Superior temporal gyrus (tissue), 1 donor: ENCODE measurements at regions not wholly inside any gene's neighbourhood (a gene's known extent, or its start where the extent isn't known, plus 50 kb on each side); places are given as distances from the start of the nearest gene placed in this dataset.

Experiments used
- DNase-seq: peaks from one replicate; pipeline ENCODE4 v3.0.0-alpha.2; 2016; ENCODE audit errors: extremely low spot score

DNA sequence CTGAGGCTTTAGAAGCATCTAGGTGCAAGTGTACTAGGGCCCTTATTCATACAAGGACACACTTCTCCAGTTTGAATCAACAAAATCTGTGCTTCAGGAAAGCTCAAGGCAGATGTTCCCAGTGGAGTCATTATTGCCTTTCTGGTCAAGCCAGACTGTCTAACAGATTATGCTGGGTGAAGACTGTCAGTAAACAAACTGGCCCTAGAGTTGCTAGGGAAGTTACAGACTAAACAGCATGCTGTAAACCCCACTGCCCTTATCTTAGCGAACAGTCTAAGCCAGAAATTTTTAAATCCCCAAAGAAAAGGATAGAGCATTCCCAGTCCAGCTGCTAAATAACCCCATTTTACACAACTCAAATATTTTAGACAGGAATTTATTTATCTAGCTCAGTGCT, 1701.3 kb upstream of the PRR20A start:
- no peak for DNase-seq

DNA sequence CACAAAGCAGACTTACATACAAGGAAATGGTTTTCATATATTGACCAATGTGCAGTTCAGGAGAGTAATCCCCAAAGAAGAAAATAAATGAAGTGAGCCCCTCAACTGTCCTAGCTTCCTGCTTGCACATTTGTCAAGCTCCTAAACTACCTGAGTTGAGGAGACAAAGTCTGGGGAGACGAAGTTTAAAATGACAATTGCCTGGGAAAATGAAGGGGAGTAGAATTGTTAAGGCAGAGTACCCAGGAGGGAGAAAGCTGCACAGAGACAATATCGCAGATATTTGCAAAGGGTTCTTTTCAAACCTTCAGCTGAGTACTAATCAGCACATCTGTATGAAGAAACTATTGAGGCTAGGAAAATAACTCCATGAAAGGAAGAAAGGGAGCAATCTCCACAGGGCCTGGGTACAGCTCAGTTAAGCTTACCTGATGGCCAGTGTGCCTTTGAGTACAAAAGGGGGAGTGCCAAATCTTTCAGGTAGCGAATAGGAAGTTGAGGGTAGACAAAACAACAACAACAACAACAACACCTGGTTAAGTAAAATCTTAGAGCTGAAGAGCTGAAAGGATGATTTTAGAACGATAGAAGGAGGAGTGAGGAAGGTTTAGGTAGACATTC, 1700.1 kb upstream of the PRR20A start:
- DNase-seq = no peak

GRCh38 chr13:55464222-55464621, 1676.5 kb upstream of the PRR20A start:
- no peak for DNase-seq

- no peak for DNase-seq
These were observed 1673.2 kb upstream of the PRR20A start for GRCh38 chr13:55467476-55467875.

DNA sequence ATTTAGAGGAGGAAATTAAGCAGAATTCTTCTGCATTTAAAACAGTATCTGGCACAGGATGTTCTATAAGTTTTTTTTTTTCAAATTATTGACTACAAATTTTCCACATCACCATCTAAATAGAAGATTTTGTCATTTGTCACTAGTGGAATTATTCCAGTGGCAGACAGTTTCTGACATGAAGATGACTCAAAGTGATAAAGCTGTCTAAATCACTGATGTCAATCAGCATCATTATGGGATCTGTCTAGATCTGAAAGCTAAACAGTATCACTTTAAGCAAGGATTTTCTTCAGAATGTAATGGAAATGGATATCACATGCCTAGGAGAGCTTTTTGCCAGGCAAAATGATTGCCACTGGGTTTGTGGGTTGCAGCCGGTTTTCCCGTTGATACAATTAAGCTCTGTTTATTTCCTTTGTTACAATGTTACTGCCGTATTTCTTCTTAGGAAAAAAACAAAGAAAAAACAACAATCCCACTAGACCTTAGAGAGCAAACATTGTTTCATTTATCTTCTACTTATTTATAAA, 1657.0 kb upstream of the PRR20A start:
- no peak for DNase-seq

- no peak for DNase-seq
These were observed 1647.4 kb upstream of the PRR20A start for GRCh38 chr13:55493297-55493696.

DNA sequence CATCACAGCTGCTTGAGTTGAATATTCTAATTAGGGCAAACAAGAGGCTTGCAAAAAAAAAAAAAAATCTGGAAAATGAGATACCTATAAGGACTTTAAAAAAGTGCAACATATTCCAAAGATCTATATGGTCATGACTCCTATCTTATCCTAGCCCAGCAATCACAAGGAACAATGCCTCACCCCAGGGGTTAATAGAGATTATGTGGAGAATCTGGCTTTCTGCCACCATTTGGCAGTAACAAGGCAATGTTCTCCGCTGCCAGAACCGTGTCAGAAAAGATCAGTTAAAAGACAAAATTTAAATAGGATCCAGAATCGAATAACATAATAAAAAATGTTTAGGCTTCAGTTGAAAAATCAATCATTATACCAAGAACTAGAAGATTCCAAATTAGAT, 1643.2 kb upstream of the PRR20A start:
- no peak for DNase-seq

GRCh38 chr13:55500694-55501093, 1640.0 kb upstream of the PRR20A start:
- no peak for DNase-seq

DNA sequence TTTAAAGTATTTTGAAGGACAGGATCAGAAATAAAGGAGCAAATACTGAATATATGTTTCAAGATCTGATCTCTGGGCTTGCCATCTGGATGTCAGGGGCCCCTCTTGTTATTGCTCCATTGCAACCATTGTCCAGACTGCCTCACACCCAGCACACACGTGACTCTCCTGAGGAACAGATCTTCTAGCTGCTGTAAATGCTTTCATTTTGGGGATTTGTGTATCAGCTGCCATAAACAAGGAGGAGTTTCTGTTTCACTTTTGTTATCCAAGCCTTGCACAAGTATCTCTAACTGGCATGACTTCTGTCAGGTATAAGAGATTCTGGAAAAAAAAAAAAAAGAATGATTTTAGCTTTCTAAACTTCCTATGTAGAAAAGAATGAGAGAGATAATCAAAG, 1624.1 kb upstream of the PRR20A start:
- no peak for DNase-seq

DNA sequence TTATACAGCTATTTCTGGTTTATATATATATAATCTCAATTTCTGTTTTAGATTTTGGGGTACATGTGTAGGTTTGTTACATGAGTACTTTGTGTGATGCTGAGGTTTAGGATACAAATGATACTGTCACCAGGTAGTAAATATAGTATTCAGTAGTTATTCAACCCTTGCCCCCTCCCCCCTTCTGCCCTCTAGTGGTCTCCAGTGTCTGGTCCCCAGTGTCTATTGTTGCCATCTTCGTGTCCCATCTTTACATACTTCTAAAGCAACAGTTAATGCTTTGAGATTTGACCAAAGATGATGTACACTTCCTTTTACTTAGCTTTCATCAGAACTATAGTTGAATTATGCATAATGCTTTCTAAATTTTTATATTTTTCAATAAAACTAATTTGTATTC, 1623.4 kb upstream of the PRR20A start:
- no peak for DNase-seq

- no peak for DNase-seq
These were observed 1612.3 kb upstream of the PRR20A start for GRCh38 chr13:55528434-55528833.

GRCh38 chr13:55534306-55534705, 1606.4 kb upstream of the PRR20A start:
- no peak for DNase-seq

DNA sequence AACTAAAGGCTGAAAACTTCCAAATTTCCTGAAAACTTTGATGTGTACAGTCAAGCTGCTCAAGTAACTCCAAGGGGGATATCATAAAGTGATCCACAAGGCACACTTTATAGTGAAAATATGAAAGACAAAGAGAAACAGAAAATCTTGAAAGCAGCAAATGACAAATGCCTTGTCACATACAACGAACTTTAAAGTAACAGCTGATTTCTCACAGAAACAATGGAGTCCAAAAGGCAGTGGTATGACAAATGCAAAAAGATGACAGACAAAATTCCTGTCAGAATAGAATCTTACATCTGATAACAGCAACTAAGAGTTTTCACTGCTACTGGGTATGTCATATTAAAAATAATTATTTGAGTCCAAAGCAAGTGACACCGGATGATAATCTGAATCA, 1602.3 kb upstream of the PRR20A start:
- no peak for DNase-seq

DNA sequence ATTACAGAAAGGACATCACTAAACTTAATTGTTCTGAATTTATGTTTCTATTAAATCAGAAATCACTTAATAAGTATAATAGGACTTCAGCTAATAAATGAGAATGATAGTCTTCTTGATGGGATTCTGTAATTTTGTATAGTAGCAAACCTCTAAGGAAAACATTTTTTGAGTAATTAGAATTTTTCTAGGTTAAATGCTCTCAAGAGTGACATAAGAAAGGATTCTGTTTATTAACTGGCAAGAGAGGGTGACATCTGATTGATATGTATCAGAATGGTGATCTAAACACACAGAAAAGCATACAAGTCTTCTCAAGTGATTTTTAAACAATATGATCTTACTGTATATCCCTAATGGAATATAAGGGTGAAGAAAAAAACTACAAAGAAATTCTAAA, 1597.7 kb upstream of the PRR20A start:
- DNase-seq = no peak

GRCh38 chr13:55550624-55551023, 1590.1 kb upstream of the PRR20A start:
- no peak for DNase-seq

GRCh38 chr13:55553701-55554100, 1587.0 kb upstream of the PRR20A start:
- DNase-seq = no peak

- DNase-seq = no peak
These were observed 1586.0 kb upstream of the PRR20A start for GRCh38 chr13:55554741-55555140.

- DNase-seq = no peak
These were observed 1580.4 kb upstream of the PRR20A start for GRCh38 chr13:55560331-55560730.

GRCh38 chr13:55563267-55563666, 1577.5 kb upstream of the PRR20A start:
- DNase-seq = no peak

GRCh38 chr13:55566334-55566733, 1574.4 kb upstream of the PRR20A start:
- DNase-seq = no peak

DNA sequence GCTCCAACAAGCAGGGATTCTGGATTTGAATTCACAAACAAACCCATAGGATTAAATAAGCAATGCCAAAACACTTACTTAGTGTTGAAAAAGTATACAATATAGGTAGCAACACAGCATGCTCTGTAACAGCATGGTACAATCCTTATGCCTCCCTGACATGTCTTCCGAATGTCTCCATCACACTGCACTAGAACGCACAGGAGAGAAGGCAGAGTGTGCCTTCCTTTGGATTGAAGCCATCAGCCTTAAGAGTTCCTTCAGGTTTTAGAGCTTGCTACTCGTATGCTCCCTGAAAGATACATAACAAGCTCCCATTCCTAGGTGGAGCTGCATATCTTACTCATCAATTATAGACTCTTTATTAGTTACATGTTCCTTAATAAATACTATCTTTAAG, 1573.9 kb upstream of the PRR20A start:
- no peak for DNase-seq

GRCh38 chr13:55567721-55568625, 1572.7 kb upstream of the PRR20A start:
- no peak for DNase-seq

GRCh38 chr13:55569082-55569481, 1571.6 kb upstream of the PRR20A start:
- no peak for DNase-seq
